ENCODE measurements at regions not wholly inside any gene's neighbourhood (a gene's known extent, or its start where the extent isn't known, plus 50 kb on each side); places are given as distances from the start of the nearest gene placed in this dataset.
"Not testable (repeated sequence)": the region's sequence is repeated elsewhere in the genome, so short reads cannot be mapped to it uniquely, and the experiment has no call there.

DNA sequence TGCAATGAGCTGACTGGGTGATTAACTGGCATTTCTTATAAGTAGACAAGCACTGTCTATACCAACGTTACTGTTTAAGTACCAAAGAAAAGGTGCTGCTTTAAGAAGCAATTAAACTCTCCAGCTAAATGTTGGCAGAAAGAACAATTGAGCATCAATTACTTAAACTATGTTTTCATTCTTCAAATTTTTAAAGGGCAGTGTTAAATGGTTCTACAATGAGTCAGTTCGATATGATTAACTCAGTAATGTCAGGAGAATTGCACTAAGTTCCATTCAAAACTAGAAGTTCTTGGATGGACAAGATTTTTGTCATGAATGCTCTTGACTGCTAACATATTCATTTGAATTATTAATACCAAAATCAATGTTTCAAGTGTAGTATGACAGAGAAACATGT lies 593.7 kb downstream of the DNAH5 start:
- DNase-seq: no peak

DNA sequence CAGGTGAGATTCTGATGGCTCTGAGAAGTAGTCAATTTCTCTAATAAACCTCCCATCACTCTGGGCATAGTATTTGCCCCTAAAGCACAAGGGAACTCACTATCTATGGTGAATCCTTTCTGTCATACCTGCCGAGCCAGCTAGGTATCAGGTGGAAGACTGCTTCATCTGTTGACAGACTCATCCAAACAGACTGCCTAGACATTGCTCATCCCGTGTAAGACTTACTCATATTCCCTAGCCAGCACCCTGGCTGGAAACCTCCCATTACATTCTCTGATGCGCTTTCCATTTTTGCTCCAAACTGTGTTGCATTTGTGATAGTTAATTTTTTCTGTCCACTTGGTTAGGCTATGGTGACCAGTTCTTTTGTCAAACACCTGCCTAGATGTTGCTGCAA lies 595.9 kb downstream of the DNAH5 start:
- DNase-seq: no peak

DNA sequence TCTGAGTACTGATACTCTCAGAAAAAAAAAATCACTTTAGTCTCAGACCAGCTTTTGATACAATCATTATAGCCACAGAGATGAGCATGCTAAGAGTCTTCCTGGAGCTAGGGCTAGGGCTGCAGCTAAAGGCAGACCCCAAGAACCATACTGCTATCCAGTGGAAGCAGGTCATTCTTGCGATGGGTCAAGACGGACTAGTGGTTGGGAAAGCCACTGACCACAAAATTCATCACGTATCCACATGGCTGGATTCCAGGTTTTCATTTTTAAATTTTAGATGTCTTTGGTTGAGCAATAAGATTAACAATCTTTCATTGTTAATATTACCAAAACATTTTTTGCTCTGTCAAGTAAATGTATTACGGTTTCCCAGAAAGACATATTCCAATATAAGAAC lies 598.1 kb downstream of the DNAH5 start:
- DNase-seq: no peak

DNA sequence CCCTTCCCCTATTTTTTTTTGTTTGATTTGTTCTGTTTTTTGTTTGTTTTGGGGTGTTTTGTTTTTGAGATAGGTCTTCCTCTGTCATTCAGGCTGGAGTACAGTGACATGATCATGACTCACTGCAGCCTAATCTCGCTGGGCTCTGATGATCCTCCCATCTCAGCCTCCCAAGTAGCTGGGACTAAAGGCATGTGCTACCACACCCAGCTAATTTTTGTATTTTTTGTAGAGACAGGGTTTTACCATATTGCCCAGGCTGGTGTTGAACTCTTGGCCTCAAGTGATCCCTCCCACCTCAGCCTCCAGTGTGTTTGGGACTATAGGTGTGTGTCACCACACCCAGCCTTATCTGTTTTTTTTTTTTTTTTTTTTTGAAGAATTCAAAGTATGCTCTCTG lies 605.4 kb downstream of the DNAH5 start:
- DNase-seq: no peak

DNA sequence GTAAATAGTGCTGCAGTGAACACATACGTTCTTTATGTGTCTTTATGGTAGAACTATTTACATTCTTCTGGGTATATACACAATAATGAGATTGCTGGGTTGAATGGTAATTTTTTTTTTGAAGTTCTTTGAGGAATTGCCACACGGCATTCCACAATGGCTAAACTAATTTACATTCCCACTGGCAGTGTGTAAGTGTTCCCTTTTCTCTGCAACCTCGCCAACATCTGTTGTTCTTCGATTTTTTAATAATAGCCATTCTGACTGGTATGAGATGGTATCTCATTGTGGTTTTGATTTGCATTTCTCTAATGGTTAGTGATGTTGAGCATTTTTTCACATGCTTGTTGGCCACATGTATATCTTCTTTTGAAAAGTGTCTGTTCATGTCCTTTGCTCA lies 609.5 kb downstream of the DNAH5 start:
- DNase-seq: not testable (repeated sequence)

DNA sequence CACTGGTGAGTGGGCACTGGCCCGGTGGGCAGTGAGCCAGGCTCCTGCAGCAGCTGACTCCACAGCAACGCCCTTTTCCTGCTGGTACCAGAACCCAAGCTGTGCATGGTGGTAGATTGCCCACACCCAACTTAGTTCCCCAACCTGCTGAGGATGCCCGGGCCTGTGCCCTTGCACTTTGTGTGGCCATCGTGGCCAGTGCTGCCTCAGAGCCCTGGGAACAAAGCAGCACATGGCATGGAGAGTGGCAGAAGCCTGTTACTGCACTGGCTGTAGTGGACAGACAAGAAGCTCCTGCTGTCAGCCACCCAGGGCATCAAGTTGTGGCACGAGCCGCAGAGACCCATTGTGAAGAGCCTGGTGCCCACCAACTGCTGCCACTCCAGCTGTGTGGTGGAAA lies 612.9 kb downstream of the DNAH5 start:
- DNase-seq: no peak

DNA sequence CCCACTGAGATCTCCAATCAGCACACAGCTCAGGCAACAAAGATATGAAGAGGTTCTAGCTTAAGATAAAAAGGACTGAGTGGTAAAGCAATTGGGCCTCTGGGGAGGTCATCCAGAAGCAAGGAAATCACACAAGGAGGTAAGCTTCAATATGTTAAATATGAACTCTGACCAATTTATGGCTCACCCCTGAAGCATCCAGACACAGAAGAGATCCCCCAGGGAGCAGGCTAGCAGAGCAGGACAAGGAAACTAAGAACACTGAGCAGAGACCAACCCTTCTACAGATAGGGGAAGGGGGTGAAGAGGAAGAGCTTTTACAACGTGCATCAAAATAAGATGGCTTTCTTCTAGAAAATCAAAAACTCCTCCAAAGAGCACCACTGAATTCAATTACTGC lies 616.2 kb downstream of the DNAH5 start:
- no peak for DNase-seq

DNA sequence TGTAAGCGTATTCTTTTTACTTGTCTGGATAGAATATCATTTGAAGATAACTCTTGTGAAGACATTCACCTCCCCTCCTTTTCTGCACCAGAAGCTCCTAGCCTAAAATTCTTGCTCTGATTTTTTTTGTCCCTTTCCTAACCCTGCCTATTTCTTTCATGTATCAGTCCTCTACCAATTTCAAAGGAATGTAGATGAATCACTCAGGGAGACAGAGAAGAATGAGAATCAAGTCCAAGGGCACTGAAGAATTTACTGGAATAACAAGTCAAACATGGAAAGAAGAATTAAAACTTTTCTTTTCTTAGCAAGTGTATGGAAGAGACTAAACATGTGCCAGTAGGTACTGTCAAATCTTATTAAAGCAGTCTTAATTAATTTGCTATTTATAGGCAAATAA lies 618.7 kb downstream of the DNAH5 start:
- no peak for DNase-seq

DNA sequence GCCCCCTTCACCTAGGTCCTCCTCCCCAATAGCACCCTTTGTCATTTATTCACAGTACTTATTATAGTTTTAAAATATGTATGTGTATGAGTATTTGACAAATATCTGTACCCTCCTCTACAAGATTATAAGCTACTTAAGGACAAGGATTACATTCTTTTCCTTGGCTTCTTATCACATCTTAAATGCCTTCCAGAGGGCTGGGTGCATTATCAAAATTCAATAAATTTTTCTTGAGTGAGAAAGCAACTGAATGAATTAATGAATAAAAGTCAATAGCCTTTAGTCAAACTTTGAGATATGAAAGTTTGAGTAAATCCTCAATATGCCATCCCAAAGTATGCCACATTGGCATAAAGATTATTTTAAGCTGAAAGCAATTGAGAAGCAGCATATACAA lies 621.7 kb downstream of the DNAH5 start:
- no peak for DNase-seq

DNA sequence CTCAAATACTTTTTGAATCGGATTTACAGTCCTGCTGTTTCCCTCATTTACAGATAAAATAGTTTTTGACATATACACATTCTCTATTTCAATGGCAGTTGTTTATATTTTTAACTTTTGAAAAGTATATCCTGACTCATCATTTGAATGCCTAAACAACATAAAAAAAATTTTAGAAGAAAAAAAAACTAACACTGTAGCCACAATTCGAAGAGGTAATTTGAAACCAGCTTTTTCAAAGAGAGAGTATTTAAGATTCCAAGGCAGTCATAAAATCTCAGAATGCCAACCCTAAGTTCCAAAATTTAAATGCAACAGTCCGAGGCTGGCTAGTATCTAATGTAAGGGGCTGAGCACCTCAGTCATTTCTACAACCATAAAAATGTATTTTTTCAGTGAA lies 626.8 kb downstream of the DNAH5 start:
- no peak for DNase-seq

DNA sequence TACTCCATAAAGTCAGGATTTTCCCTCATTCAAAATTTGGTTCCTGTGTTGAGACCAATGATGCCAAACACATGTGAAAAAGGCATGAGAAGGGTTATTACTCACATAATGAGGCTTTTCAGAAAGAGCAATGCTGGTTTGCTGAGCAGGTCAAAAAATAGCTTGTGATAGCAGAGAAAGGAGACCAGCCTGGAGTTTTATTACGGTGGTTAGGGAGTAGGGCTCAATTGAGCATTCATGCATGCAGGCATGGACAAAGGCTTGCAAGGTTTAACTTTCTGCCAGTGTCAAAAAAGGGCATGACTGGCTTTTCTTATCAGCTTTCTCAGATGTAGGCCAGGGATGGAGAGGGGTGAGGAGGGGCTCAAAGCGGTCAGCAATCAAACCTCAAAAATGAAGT lies 628.3 kb downstream of the DNAH5 start:
- no peak for DNase-seq

DNA sequence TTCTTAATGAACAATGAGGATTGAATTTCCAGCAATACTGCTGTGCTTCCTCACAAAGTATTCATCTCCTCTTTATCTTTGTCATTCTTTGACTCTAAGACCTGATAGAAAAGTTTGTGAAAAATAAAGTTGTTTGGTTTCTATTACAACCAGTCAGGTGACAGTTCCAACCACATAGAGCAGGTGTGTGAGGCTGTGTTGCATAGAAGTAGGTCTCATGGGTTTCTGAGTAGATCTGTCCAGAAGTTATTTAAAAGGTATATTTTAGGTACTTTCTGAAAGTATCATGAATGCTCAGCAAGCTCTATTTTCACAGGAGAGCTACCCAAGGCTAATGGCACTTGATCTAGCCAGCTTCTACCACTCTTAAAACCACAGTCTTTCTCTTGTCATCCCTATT lies 637.0 kb downstream of the DNAH5 start:
- DNase-seq: no peak

DNA sequence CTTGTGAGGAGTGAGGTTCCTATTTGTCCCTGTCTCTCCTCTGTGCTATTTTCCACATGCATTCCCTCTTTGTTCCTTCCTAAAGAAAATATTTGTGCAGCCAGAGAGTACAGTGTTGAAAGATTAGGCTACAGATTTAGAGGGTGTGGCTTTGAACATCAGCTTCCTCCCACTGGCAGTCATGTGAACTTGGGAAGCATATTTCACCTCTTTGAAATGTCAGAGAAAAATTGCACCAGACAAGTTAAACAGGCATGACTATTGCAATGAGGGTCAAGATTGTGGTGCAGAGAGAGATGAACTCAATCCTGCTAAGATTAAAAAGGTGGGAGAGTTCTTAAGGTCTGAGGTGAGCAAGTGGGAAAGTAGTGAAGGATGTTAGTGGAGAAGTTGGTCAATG lies 641.0 kb downstream of the DNAH5 start:
- no peak for DNase-seq

DNA sequence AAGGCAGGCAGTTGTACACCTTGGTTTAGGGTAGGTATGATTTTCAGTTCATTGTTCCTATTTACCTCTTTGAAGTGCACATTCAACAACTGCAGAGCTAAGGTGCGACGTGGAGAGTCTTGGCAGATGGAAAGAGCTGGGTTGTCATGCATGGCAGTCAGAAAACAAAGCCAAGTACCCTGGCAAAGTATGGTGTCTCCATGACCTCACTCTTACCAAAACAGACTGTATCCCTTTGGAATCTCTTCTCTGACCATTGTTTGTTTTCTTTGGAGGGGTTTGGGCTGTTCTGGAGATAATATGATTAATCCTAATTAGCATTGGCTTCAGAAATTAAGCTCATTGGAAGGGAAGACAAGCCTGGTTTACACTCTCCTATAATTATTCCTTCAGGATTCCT lies 665.7 kb downstream of the DNAH5 start:
- DNase-seq: no peak

DNA sequence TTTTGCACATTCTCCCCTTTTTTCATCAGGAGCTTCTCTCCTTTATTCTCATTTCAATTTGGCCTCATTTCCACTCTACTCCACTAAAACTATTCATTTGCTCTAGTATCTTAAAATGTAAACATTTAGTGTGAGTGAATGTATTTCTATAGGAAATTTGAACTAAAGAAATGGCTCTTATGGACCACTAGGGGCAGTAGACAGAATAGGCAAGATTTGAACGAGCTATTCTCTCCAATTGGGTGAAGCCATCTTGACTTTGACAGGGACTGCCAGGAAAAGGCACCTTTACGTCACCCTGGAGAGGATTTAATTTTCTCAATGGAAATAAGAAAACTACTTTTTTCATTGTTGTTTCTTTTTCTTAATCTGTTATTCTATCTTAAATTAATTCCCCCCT lies 666.3 kb downstream of the DNAH5 start:
- no peak for DNase-seq

DNA sequence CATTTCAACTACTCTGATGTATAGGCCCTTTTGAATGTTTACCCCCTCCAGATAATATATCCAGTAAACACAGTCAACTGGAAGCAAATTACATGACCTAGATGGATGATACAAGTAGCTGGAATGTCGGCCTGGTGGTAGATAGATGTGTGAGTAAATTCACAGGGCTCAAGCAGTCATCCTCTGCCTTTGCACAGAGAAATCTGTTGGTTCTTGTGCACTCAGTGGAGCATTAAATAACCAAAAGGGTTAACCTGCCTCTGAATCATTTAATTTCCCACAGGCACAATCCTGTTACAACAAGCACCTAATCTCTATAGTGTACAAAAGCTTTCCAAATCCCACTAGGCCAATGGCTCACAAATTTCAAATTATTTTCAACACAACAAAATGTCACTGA lies 668.3 kb downstream of the DNAH5 start:
- DNase-seq: no peak

DNA sequence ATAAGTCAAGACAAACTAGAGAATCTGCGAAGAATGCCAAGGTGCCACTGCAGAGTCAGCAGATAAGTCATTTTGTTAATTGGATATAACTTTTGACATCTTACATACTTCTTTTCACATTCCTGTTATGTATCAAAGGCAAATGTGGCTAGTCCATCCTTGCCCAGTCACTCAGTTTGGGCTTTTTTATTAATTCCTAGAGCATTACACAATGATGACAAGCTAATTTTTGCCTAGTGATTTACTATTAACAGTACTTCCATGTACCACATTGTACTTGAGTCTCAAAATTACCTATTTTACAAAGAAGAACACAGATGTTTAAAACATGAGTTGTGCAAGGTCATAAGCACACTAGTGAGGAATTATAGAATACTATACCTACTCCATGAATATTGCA lies 680.8 kb downstream of the DNAH5 start:
- no peak for DNase-seq

DNA sequence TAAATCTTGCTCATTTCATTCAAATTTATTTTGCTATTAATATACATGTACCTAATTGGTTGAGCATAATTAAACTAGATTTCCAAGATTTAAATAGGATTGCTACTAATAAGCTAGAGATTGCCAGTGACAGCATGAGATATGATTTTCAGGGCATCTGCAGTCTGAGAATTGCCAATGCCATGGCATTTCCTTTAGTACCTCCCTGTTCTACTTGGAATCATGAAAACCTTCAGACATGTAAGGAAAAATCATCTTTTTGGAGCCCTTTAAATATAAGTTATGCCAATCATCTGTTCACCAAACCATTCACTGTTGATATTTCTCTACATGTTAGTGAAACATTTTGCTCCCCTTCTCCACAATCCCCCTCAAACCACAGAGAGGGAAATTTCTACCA lies 691.4 kb downstream of the DNAH5 start:
- no peak for DNase-seq

DNA sequence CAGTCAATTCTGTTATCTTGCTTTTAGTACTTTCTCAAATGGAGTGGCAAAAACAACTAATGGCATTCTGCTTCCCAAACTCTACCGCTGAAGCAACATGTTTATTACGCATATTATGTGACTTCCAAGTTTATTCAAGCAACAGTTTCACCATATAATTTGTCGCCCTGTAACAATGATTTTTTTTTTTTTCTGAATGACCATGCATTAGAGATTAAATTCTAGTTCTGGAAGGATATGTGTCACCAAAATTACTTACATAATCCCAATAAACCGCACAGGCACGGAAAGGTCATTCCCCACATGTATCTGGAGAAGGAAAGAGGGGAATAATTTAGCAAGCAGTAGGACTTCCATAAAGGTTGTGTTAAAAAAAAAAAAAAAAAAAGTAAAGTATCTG lies 691.8 kb downstream of the DNAH5 start:
- no peak for DNase-seq

DNA sequence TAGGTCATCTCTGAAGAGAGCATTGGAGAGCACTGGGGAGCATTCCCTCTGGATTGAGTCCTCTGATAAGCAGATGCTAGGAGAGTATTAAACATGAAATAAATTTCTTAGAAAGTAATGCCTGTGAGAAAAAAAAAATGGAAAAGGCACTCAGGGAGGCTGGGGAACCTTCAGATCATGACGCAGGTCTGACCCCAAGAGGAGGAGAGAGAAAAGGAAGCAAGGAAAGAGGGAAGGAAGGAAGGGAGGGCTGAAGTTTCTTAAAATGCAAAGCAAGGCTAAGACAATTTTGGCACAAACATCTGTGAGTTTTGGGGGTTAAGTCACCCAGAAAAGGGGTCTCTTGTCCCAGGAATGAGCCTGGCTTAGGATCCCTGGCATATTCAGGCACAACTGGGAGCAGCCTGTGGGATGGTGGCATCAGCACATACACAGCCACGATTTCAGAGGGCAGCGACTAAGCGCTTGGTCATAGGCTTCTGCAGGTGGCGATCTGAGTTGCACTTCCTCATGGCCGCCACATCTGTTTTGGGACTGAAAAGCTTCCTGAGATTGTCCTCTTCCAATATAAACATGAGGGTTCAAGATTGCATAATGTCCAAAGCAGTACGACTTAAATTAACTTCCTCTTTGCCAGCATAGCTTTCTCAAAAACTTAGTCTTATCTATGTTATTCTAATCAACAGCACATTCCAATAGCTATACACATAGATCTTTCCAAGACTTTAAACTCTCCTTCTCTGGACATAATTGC lies 692.7 kb downstream of the DNAH5 start:
- peak in 7 of 58 donors; percentile 5 to 22 (median 8) for DNase-seq

DNA sequence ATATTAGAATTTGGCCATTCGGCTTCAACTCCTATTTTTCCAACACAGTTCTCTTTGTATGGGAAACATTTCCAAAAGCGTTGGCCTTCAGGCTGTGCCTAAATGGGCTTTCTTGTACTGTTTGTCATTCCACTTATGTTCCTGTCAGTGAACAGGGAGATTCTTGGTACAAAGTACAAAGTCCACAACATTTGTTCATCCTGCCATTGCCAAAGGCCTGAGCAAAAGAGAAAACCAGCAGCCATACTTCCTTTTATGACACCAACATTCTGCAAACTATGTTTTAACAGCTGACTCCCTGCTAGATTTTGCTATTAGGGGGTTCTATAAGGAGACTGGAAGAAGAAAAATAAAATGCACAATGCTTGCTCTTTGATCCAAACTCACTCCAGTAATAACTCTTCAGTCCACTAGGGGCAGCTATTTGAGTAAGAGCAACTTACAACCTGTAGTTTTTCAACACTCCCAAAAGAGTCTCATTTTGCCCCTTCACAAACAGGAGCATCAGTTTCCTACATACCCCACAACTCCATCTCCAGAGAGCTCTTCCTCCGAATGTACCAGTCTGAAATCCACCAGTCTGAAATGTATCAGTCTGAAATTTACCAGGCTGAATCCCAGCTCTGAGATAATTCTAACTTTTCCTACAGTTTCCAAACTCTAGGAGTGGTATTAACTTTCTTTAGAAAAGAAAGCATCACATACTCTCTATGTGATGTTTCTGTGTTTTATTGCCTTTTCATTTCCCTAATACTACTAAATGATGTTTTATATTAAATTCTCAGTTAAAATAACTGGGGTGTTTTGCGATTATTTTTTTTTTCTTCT lies 693.8 kb downstream of the DNAH5 start:
- no peak for DNase-seq

DNA sequence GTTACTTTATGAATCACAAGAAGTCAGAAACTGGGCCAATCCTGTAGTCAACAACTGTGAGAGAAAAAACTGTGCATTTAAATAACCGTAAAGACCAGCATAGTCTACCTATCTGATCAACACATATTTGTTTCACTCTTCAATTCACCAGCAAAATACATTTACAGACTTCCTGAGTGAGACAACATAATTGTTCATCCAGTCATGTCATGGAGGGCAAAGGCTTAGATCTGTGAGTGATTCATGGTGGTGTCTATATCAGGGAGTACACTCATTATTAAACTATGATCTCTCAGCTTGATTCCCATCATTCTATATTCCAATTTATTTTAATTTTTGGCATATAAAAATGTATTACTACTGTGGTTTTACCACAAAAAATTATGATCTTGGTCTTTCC lies 694.6 kb downstream of the DNAH5 start:
- DNase-seq: no peak

DNA sequence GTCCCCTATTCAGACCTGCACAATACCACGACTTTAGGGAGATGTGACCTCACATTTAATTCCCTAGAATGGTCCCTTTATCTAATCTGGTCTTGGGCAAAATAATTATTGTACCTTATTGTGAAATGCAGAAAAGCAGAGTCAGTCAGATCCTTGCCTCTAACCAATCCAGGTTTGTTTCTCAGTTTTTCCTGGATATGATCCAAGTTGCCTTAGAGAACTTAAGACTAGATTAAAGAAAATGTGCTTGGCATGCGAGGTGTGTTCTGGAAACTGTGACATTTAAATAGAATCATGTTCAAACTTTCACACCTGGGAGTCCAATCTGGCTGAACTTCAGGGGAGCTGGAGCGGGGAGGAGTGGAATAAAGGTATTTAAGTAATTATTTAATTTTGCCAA lies 696.2 kb downstream of the DNAH5 start:
- DNase-seq: no peak

Data from anterior cingulate cortex (tissue), 58 donors.